SH-SY5Y (cell line): ENCODE measurements at regions not wholly inside any gene's neighbourhood (a gene's known extent, or its start where the extent isn't known, plus 50 kb on each side); places are given as distances from the start of the nearest gene placed in this dataset.

Experiments
- GATA2 ChIP-seq: IDR thresholded peaks from 2 replicates; pipeline ENCODE4 v1.6.1; 2011; ENCODE audit warnings: mild to moderate bottlenecking, low read depth, low read length
- GATA3 ChIP-seq: IDR thresholded peaks from 2 replicates; pipeline ENCODE4 v1.6.1; 2011; ENCODE audit warnings: low read depth, mild to moderate bottlenecking, low read length, moderate library complexity

GRCh38 chr9:108643731-108644510 is 211.9 kb downstream of the ACTL7B start:
- TF ChIP-seq GATA2 (no peak), GATA3 (no peak)

GRCh38 chr9:108642871-108643270 is 212.9 kb downstream of the ACTL7B start:
- TF ChIP-seq GATA3: no peak
- TF ChIP-seq GATA2: no peak

GRCh38 chr9:108640230-108640629 is 215.6 kb downstream of the ACTL7B start:
- TF ChIP-seq GATA3: no peak
- TF ChIP-seq GATA2: no peak

GRCh38 chr9:108639696-108640095 is 216.1 kb downstream of the ACTL7B start:
- TF ChIP-seq GATA2: no peak
- no peak for TF ChIP-seq GATA3

GRCh38 chr9:108639091-108639490 is 216.7 kb downstream of the ACTL7B start:
- TF ChIP-seq GATA3 (no peak), GATA2 (no peak)

GRCh38 chr9:108637340-108637739 is 218.4 kb downstream of the ACTL7B start:
- no peak for TF ChIP-seq GATA3
- no peak for TF ChIP-seq GATA2

GRCh38 chr9:108636013-108636412 is 219.8 kb downstream of the ACTL7B start:
- TF ChIP-seq GATA3 (no peak), GATA2 (no peak)

- TF ChIP-seq GATA3: no peak
- TF ChIP-seq GATA2: no peak
Measured at GRCh38 chr9:108634672-108635462, 220.9 kb downstream of the ACTL7B start.

GRCh38 chr9:108634204-108634603 is 221.6 kb downstream of the ACTL7B start:
- no peak for TF ChIP-seq GATA2
- TF ChIP-seq GATA3: no peak

GRCh38 chr9:108631496-108632285 is 224.1 kb downstream of the ACTL7B start:
- TF ChIP-seq GATA3 (no peak), GATA2 (no peak)

GRCh38 chr9:108628316-108628715 is 227.5 kb downstream of the ACTL7B start:
- TF ChIP-seq GATA2 (no peak), GATA3 (no peak)

GRCh38 chr9:108626743-108627142 is 229.0 kb downstream of the ACTL7B start:
- TF ChIP-seq GATA2 (no peak), GATA3 (no peak)

- TF ChIP-seq GATA2 (no peak), GATA3 (no peak)
Measured at GRCh38 chr9:108621991-108622855, 233.6 kb downstream of the ACTL7B start.
